ENCODE measurements at regions not wholly inside any gene's neighbourhood (a gene's known extent, or its start where the extent isn't known, plus 50 kb on each side); places are given as distances from the start of the nearest gene placed in this dataset.

GRCh38 chr9:78399153-78399552 lies 102.2 kb downstream of the PSAT1 start:
- H3K4me2 ChIP-seq (ENCODE audit: low read length): no peak overlapping the region
- no peak overlapping the region for H3K9ac ChIP-seq (ENCODE audit: low read length)
- H4K20me1 ChIP-seq (ENCODE audit: insufficient read depth, low read length): no peaks in the 10 kb centered on the region
- no peak overlapping the region for H3K27ac ChIP-seq (ENCODE audit: low read length)
- peaks cover 15% of the 10 kb centered on the region for H3K4me1 ChIP-seq (ENCODE audit: low read length)
- no peak for TF ChIP-seq EZH2phosphoT487 (IDR thresholded peaks at IDR 0.05; ENCODE audit: low read depth)
- TF ChIP-seq CTCF (IDR thresholded peaks at IDR 0.05; ENCODE audit: low read depth, low read length): no peak
- H2AFZ ChIP-seq (ENCODE audit: low read depth, low read length): no peak overlapping the region
- peaks cover 10% of the 10 kb centered on the region; the same call in 1 of the 2 replicates for H3K9me3 ChIP-seq (ENCODE audit: insufficient read depth, low read length)
- no peaks in the 10 kb centered on the region for H3K27me3 ChIP-seq (ENCODE audit: low read depth, low read length)
- H3K79me2 ChIP-seq (ENCODE audit: low read length): no peaks in the 10 kb centered on the region
- H3K4me3 ChIP-seq (ENCODE audit: low read length): no peak overlapping the region
- H3K36me3 ChIP-seq (replicated peaks; ENCODE audit: low read depth, low read length): peaks cover 7% of the 10 kb centered on the region

GRCh38 chr9:78400496-78400895 lies 103.6 kb downstream of the PSAT1 start:
- Histone ChIP-seq H3K4me2 (ENCODE audit: low read length) (no peak overlapping the region), H2AFZ (ENCODE audit: low read depth, low read length) (no peak overlapping the region), H3K4me3 (ENCODE audit: low read length) (no peak overlapping the region), H3K27ac (ENCODE audit: low read length) (no peak overlapping the region), H3K9me3 (ENCODE audit: insufficient read depth, low read length) (0 out of 2 replicates have a peak, but pooled peaks cover under 1% of the 10 kb centered on the region), H3K79me2 (ENCODE audit: low read length) (no peaks in the 10 kb centered on the region), H3K36me3 (replicated peaks; ENCODE audit: low read depth, low read length) (peaks cover 7% of the 10 kb centered on the region), H3K9ac (ENCODE audit: low read length) (no peak overlapping the region), H4K20me1 (ENCODE audit: insufficient read depth, low read length) (no peaks in the 10 kb centered on the region), H3K4me1 (ENCODE audit: low read length) (peaks cover 15% of the 10 kb centered on the region), H3K27me3 (ENCODE audit: low read depth, low read length) (no peaks in the 10 kb centered on the region)
- TF ChIP-seq EZH2phosphoT487 (IDR thresholded peaks at IDR 0.05; ENCODE audit: low read depth): no peak

GRCh38 chr9:78405461-78405860 lies 108.5 kb downstream of the PSAT1 start:
- Histone ChIP-seq H3K27ac (ENCODE audit: low read length) (no peak overlapping the region), H2AFZ (ENCODE audit: low read depth, low read length) (no peak overlapping the region), H3K4me1 (ENCODE audit: low read length) (no peaks in the 10 kb centered on the region), H3K36me3 (replicated peaks; ENCODE audit: low read depth, low read length) (no peaks in the 10 kb centered on the region), H3K4me2 (ENCODE audit: low read length) (no peak overlapping the region), H3K9ac (ENCODE audit: low read length) (no peak overlapping the region), H3K9me3 (ENCODE audit: insufficient read depth, low read length) (no peaks in the 10 kb centered on the region), H3K79me2 (ENCODE audit: low read length) (no peaks in the 10 kb centered on the region), H3K4me3 (ENCODE audit: low read length) (no peak overlapping the region), H3K27me3 (ENCODE audit: low read depth, low read length) (no peaks in the 10 kb centered on the region), H4K20me1 (ENCODE audit: insufficient read depth, low read length) (no peaks in the 10 kb centered on the region)
- TF ChIP-seq CTCF (IDR thresholded peaks at IDR 0.05; ENCODE audit: low read depth, low read length) (no peak), EZH2phosphoT487 (IDR thresholded peaks at IDR 0.05; ENCODE audit: low read depth) (no peak)

GRCh38 chr9:78406146-78406545 lies 109.2 kb downstream of the PSAT1 start:
- no peak for TF ChIP-seq EZH2phosphoT487 (IDR thresholded peaks at IDR 0.05; ENCODE audit: low read depth)
- TF ChIP-seq CTCF (IDR thresholded peaks at IDR 0.05; ENCODE audit: low read depth, low read length): no peak
- Histone ChIP-seq H4K20me1 (ENCODE audit: insufficient read depth, low read length) (no peaks in the 10 kb centered on the region), H3K4me2 (ENCODE audit: low read length) (no peak overlapping the region), H3K9ac (ENCODE audit: low read length) (no peak overlapping the region), H3K36me3 (replicated peaks; ENCODE audit: low read depth, low read length) (no peaks in the 10 kb centered on the region), H3K9me3 (ENCODE audit: insufficient read depth, low read length) (no peaks in the 10 kb centered on the region), H3K27me3 (ENCODE audit: low read depth, low read length) (no peaks in the 10 kb centered on the region), H3K79me2 (ENCODE audit: low read length) (no peaks in the 10 kb centered on the region), H3K27ac (ENCODE audit: low read length) (no peak overlapping the region), H2AFZ (ENCODE audit: low read depth, low read length) (no peak overlapping the region), H3K4me1 (ENCODE audit: low read length) (no peaks in the 10 kb centered on the region), H3K4me3 (ENCODE audit: low read length) (no peak overlapping the region)

- Histone ChIP-seq H3K36me3 (replicated peaks; ENCODE audit: low read depth, low read length) (no peaks in the 10 kb centered on the region), H3K4me2 (ENCODE audit: low read length) (no peak overlapping the region), H3K9ac (ENCODE audit: low read length) (no peak overlapping the region), H3K4me1 (ENCODE audit: low read length) (no peaks in the 10 kb centered on the region), H3K27ac (ENCODE audit: low read length) (no peak overlapping the region), H2AFZ (ENCODE audit: low read depth, low read length) (no peak overlapping the region), H4K20me1 (ENCODE audit: insufficient read depth, low read length) (no peaks in the 10 kb centered on the region), H3K79me2 (ENCODE audit: low read length) (no peaks in the 10 kb centered on the region), H3K9me3 (ENCODE audit: insufficient read depth, low read length) (no peaks in the 10 kb centered on the region), H3K27me3 (ENCODE audit: low read depth, low read length) (no peaks in the 10 kb centered on the region), H3K4me3 (ENCODE audit: low read length) (no peak overlapping the region)
- no peak for TF ChIP-seq EZH2phosphoT487 (IDR thresholded peaks at IDR 0.05; ENCODE audit: low read depth)
- TF ChIP-seq CTCF (IDR thresholded peaks at IDR 0.05; ENCODE audit: low read depth, low read length): no peak
These were observed 110.0 kb downstream of the PSAT1 start for GRCh38 chr9:78406933-78407332.
